ENCODE measurements at regions not wholly inside any gene's neighbourhood (a gene's known extent, or its start where the extent isn't known, plus 50 kb on each side); places are given as distances from the start of the nearest gene placed in this dataset.

DNA sequence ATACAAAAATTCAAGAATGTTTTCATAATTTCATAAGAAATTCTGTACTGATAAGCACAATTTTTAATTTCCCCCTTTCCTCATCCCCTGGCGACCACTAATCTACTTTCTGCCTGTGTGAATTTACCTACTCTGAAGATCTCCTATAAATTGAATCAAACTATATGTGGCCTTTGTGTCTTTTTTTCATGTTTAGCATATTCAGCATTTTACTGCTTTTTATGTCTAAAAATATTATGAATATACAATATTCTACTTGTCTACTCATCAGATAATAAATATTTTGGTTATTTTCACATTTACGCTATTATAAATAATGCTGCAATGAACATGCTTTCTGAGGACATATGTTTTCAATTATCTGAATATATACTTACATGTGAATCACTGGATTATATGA, 144.8 kb downstream of the CYLC2 start:
- TF ChIP-seq, protein P1, sequence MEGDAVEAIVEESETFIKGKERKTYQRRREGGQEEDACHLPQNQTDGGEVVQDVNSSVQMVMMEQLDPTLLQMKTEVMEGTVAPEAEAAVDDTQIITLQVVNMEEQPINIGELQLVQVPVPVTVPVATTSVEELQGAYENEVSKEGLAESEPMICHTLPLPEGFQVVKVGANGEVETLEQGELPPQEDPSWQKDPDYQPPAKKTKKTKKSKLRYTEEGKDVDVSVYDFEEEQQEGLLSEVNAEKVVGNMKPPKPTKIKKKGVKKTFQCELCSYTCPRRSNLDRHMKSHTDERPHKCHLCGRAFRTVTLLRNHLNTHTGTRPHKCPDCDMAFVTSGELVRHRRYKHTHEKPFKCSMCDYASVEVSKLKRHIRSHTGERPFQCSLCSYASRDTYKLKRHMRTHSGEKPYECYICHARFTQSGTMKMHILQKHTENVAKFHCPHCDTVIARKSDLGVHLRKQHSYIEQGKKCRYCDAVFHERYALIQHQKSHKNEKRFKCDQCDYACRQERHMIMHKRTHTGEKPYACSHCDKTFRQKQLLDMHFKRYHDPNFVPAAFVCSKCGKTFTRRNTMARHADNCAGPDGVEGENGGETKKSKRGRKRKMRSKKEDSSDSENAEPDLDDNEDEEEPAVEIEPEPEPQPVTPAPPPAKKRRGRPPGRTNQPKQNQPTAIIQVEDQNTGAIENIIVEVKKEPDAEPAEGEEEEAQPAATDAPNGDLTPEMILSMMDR (conservative IDR thresholded peaks at IDR 0.05): no peak
- no peak for TF ChIP-seq EZH2 (IDR thresholded peaks at IDR 0.05; ENCODE audit: low read depth)

All from PC-9 (cell line).